Neural crest cell (in vitro differentiated cells): ENCODE measurements at regions not wholly inside any gene's neighbourhood (a gene's known extent, or its start where the extent isn't known, plus 50 kb on each side); places are given as distances from the start of the nearest gene placed in this dataset.

Experiments
- DNase-seq: peaks from one replicate; pipeline ENCODE4 v3.0.0; 2021; ENCODE audit warnings: low read depth, mixed read lengths, low spot score
- H3K27ac Mint-ChIP-seq: one replicate; pipeline ENCODE4 v1.8.0; 2021; ENCODE audit warnings: mild to moderate bottlenecking, mixed read lengths; ENCODE audit not compliant: unreplicated experiment
- H3K27me3 Mint-ChIP-seq: 2 replicates; pipeline ENCODE4 v1.8.0; 2021; ENCODE audit warnings: low read depth, mild to moderate bottlenecking, mixed read lengths
- H3K36me3 Mint-ChIP-seq: 2 replicates; pipeline ENCODE4 v1.8.0; 2021; ENCODE audit warnings: low read depth, mild to moderate bottlenecking, mixed read lengths
- H3K4me1 Mint-ChIP-seq: 2 replicates; pipeline ENCODE4 v1.8.0; 2021; ENCODE audit warnings: mixed read lengths
- H3K4me3 Mint-ChIP-seq: one replicate; pipeline ENCODE4 v1.8.0; 2021; ENCODE audit warnings: mild to moderate bottlenecking, mixed read lengths
- H3K9me3 Mint-ChIP-seq: 2 replicates; pipeline ENCODE4 v1.8.0; 2021; ENCODE audit warnings: mixed read lengths
- TF ChIP-seq, protein P1 (sequence below): fragments of 200-600 bp; sonication (generic); conservative IDR thresholded peaks from 2 replicates; pipeline ENCODE4 v1.5.0; 2021; ENCODE audit warnings: antibody characterized with exemption, mild to moderate bottlenecking

GRCh38 chr7:34282271-34282670 lies 375.7 kb upstream of the NPSR1 start:
- TF ChIP-seq, protein P1, sequence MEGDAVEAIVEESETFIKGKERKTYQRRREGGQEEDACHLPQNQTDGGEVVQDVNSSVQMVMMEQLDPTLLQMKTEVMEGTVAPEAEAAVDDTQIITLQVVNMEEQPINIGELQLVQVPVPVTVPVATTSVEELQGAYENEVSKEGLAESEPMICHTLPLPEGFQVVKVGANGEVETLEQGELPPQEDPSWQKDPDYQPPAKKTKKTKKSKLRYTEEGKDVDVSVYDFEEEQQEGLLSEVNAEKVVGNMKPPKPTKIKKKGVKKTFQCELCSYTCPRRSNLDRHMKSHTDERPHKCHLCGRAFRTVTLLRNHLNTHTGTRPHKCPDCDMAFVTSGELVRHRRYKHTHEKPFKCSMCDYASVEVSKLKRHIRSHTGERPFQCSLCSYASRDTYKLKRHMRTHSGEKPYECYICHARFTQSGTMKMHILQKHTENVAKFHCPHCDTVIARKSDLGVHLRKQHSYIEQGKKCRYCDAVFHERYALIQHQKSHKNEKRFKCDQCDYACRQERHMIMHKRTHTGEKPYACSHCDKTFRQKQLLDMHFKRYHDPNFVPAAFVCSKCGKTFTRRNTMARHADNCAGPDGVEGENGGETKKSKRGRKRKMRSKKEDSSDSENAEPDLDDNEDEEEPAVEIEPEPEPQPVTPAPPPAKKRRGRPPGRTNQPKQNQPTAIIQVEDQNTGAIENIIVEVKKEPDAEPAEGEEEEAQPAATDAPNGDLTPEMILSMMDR: no peak
- no peak overlapping the region for H3K27ac Mint-ChIP-seq
- no peak overlapping the region for H3K4me3 Mint-ChIP-seq
- H3K27me3 Mint-ChIP-seq: no peaks in the 10 kb centered on the region
- no peak for DNase-seq
- H3K36me3 Mint-ChIP-seq: peaks cover 14% of the 10 kb centered on the region
- H3K9me3 Mint-ChIP-seq: peaks cover 17% of the 10 kb centered on the region
- peaks cover under 1% of the 10 kb centered on the region for H3K4me1 Mint-ChIP-seq

DNA sequence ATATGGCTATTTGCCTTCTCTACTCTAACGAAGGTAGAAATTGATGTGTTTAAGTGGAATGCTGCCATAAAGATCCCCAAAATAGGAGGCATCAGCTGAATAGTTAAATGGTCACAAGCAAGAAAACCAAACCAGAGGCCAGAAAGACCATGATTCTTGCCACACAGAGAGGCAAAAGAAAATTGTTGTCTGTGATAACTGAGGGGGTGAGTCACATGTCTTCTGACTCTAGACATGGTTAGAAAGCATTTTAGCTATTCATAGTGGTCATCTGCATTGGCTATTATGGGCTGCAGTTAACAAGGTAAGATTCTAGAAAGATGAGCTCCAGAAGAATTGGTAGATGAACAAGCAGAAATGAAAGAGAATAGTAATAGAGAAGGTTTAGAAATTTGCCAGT lies 361.4 kb upstream of the NPSR1 start:
- TF ChIP-seq, protein P1: no peak
- H3K9me3 Mint-ChIP-seq: no peaks in the 10 kb centered on the region
- H3K4me3 Mint-ChIP-seq: no peak overlapping the region
- H3K36me3 Mint-ChIP-seq: no peaks in the 10 kb centered on the region
- peaks cover 9% of the 10 kb centered on the region for H3K4me1 Mint-ChIP-seq
- H3K27me3 Mint-ChIP-seq: no peaks in the 10 kb centered on the region
- no peak for DNase-seq
- no peak overlapping the region for H3K27ac Mint-ChIP-seq

GRCh38 chr7:34298492-34299013 lies 359.5 kb upstream of the NPSR1 start:
- DNase-seq: no peak
- Mint-ChIP-seq H3K4me1 (peaks cover 9% of the 10 kb centered on the region), H3K27me3 (no peaks in the 10 kb centered on the region), H3K36me3 (no peaks in the 10 kb centered on the region), H3K27ac (no peak overlapping the region), H3K4me3 (no peak overlapping the region), H3K9me3 (no peaks in the 10 kb centered on the region)
- TF ChIP-seq, protein P1: no peak

- H3K27ac Mint-ChIP-seq: no peak overlapping the region
- H3K36me3 Mint-ChIP-seq: no peaks in the 10 kb centered on the region
- no peak for DNase-seq
- no peaks in the 10 kb centered on the region for H3K9me3 Mint-ChIP-seq
- TF ChIP-seq, protein P1: no peak
- peaks cover 9% of the 10 kb centered on the region for H3K4me1 Mint-ChIP-seq
- H3K4me3 Mint-ChIP-seq: no peak overlapping the region
- H3K27me3 Mint-ChIP-seq: no peaks in the 10 kb centered on the region
Measured at GRCh38 chr7:34299066-34299465, 359.0 kb upstream of the NPSR1 start.

DNA sequence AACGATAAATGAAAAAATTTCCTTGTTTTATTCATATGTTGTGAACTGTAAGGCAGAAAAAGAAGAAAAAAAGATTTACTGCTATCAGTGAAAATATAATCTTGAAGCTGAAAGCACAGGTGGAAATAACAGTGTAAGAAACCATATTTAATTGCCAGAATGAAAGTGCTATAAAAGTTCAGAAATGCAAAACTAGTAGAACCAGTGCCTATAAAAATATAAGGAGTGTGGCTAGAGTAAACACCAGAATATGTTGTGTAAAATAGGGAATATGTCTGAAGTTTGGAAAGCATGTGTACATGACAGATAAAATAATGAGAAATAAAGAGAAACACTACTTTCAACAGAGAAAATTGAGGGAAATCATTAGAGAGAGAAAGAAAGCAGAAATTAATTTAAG lies 350.5 kb upstream of the NPSR1 start:
- H3K27ac Mint-ChIP-seq: no peak overlapping the region
- H3K4me3 Mint-ChIP-seq: no peak overlapping the region
- no peaks in the 10 kb centered on the region for H3K4me1 Mint-ChIP-seq
- no peak for DNase-seq
- H3K9me3 Mint-ChIP-seq: peaks cover 8% of the 10 kb centered on the region
- no peaks in the 10 kb centered on the region for H3K27me3 Mint-ChIP-seq
- peaks cover 2% of the 10 kb centered on the region for H3K36me3 Mint-ChIP-seq
- TF ChIP-seq, protein P1: no peak

GRCh38 chr7:34308595-34308994 lies 349.4 kb upstream of the NPSR1 start:
- Mint-ChIP-seq H3K36me3 (peaks cover 7% of the 10 kb centered on the region), H3K4me1 (no peaks in the 10 kb centered on the region), H3K27me3 (no peaks in the 10 kb centered on the region), H3K9me3 (peaks cover 9% of the 10 kb centered on the region), H3K27ac (no peak overlapping the region), H3K4me3 (no peak overlapping the region)
- no peak for DNase-seq
- TF ChIP-seq, protein P1: no peak
